GM18498 (cell line): ENCODE measurements at regions not wholly inside any gene's neighbourhood (a gene's known extent, or its start where the extent isn't known, plus 50 kb on each side); places are given as distances from the start of the nearest gene placed in this dataset.
"Not testable (repeated sequence)": the region's sequence is repeated elsewhere in the genome, so short reads cannot be mapped to it uniquely, and the experiment has no call there.

Experiments
- ATAC-seq: cut with Tn5 transposase; IDR thresholded peaks from one replicate; pipeline ENCODE4 v1.9.1; 2021; ENCODE audit warnings: mild to moderate bottlenecking, moderate library complexity; ENCODE audit not compliant: unreplicated experiment

GRCh38 chr11:81634483-81634882 lies 1099.2 kb downstream of the FAM181B start:
- no peak for ATAC-seq

- ATAC-seq, result no peak
Measured at GRCh38 chr11:81602508-81602907, 1131.2 kb downstream of the FAM181B start.

GRCh38 chr11:81596704-81597103 lies 1137.0 kb downstream of the FAM181B start:
- no peak for ATAC-seq

DNA sequence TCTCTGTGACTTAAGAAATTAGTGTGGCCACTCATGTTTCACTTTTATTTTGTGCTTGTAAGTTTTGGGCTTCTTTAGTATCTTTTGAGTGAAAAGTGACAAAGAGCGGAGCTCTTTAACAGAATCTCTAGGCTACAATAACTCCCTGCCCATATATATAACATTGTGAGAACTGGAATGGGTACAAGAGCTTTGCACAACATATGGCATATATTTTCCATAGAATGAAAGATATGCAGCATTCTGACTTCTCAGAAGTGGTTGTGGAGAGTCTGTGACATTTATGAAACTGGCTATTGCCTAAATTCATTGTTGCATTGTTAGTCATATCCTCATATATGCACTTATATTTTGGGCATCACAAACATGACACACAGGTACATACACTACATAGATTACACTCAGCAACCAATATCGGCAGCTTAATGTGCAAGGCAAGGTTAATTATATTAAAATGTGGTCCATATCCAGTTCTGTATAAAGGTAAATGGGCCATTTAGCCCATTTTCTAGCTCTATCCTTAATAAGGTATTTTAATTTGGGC lies 1148.2 kb downstream of the FAM181B start:
- ATAC-seq, result no peak

- ATAC-seq, result no peak
Measured at GRCh38 chr11:81579339-81579738, 1154.3 kb downstream of the FAM181B start.

DNA sequence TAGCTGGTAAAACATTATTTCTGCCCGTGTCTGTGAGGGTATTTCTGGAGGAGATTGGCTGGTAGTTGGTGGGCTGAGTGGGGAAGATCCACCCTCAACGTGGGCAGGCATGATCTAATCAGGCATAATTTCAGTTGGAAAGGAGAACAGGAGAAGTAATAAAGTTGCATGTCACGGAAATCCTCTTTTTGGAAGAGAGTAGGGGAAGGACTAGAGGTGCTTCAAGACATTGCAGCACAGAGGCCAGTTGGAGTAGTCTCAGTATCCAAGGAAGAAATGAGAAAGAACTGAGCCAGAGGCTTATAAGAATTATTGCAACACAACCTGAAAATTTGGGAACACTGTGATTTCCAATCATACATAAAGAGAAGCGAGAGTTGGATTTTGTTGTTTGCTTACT lies 1155.1 kb downstream of the FAM181B start:
- ATAC-seq, result no peak

GRCh38 chr11:81574301-81574700 lies 1159.4 kb downstream of the FAM181B start:
- no peak for ATAC-seq

DNA sequence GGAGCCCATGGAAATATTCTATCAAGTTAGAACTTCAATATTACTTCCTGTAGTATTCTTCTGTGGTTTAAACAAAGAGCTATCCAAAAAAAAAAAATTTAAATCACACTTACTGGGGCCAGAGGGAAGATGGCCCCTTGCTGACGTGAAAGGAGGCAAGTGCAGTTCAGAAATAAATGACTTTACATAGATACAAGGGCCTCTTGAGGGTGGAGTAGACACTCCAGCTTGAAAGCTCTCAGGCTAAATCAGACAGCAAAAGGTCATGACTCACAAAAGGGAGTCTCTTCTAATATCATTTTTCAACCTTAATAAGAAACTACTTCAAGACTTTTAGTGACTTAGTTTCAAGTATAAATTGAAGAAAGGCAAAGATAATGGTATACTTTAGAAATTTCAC lies 1160.3 kb downstream of the FAM181B start:
- no peak for ATAC-seq

- ATAC-seq, result no peak
Measured at GRCh38 chr11:81570669-81571068, 1163.0 kb downstream of the FAM181B start.

DNA sequence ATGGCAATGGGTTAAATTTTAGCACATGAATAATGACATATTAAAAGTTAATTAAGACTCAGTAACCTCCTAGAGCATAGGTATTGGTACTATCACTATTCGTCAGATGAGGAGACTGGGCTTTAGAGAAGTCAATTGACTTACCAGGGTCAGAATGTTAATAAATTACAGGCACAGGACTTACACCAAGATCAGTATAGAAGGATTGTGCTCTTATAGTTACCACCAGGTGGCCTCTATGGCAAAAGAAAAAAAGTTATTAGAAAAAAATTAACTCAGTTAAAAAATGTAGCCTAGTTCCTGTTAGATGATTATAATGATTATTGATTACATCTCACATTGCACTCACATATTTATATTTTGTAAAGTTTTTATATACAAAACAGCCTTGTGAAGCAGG lies 1163.7 kb downstream of the FAM181B start:
- no peak for ATAC-seq

DNA sequence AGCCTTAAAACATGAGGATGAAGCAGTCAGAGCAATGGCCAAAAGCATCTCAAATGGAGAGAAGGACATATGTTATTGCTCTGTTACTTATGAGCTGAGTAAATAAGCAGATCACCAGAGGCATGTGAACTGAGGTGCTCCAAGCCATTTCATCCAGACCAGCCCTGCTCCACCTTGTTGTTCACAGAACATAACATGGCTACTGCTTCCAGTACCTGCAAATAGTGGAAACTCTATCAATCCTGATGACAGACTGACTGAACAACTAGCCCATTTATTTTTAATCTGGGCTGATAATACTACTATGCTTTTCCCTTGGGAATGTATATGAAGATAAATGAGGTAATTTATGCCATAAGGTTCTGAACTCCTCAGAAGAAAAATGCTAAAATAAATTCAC lies 1164.7 kb downstream of the FAM181B start:
- ATAC-seq, result no peak

DNA sequence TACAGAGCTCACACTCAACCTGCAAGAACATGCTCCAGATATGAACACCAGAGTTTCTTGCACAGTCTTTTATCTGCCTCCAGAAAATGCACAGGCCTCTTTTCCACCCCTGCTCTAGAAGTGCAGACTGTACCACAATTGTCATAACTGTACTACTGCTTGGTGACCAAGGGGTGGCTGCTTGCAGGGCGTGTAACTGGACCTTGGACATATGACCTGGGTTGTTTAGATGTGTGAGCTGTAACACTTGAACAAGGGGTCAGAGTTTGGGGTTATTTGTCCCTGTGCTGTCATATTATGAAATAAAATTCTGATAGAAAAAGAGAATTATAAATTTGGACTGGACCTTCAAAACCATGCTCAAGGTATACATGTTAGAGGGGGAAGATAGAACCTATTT lies 1185.5 kb downstream of the FAM181B start:
- no peak for ATAC-seq

DNA sequence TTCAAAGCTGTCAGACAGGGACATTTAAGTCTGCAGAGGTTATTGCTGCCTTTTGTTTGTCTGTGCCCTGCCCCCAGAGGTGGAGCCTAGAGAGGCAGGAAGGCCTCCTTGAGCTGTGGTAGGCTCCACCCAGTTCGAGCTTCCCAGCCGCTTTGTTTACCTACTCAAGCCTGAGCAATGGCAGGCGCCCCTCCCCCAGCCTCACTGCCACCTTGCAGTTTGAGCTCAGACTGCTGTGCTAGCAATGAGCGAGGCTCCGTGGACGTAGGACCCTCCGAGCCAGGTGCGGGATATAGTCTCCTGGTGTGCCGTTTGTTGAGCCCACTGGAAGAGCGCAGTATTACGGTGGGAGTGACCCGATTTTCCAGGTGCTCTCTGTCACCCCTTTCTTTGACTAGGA lies 1193.9 kb downstream of the FAM181B start:
- not testable (repeated sequence) for ATAC-seq

DNA sequence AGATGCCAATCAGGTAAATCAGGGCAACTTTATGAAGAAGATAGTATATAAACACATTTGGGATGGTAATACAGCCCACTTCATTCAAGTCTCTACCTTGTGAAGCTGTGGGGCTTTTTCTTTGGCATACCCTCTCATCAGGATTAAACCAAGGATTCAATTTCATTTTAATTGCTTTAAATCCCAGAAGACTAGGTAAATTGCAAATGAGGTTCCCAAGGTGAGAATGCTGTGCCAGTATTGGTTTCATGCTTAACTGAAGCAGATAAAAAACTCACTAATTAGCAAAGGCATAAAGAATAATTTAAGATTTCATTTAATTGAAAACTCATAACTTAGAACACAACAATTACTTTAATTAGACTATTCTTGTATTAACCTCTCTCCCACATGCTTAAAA lies 1218.1 kb downstream of the FAM181B start:
- ATAC-seq, result no peak

DNA sequence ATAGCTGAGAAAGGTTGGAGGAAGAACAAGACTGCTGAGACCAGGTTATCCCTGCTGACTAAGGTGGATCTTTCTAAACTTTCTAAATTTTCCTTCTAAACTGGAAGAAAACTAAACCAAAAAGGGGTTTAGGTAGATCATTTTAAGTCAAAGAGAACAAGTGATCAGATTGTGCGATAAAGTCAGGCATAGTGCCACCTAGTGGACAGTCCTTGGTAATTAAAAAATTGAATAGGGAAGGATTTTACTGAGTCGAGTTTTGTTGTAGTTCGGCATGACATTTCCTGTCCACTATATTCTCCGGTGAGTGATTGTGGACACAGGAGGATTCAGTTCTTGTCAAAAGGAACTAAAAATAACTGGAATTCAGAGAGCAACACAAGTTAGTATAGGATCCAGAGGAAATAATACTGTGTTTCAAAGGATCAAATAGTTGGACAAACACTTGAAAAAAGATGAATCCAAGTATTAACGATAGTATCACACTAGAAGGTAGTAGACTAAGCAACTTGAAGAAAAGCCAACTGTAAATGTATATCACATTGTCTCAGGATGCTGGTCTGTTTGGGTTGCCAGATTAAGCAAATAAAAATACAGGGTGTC lies 1236.4 kb downstream of the FAM181B start:
- peak; percentile 60 for ATAC-seq

- no peak for ATAC-seq
Measured at GRCh38 chr11:81496601-81497000, 1237.1 kb downstream of the FAM181B start.

DNA sequence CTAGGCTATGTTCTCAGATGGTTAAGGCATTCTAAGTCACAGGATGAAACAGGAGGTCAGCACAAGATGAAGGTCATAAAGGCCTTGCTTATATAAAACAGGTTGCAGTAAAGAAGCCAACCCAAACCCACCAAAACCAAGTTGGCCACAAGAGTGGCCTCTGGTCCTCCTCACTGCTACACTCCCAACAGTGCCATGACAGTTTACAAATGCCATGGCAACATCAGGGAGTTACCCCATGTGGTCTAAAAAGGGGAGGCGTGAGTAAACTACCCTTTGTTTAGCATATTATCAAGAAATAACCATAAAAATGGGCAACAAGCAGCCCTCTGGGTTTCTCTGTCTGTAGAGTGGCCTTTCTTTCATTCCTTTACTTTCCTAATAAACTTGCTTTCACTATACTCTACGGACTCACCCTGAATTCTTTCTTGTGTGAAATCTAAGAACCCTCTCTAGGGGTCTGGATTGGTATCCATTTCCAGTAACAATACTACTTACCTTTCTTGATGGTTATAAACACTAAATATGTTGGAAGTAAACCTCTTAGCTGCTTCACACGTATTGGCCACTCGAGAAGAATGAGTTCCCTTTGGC lies 1237.9 kb downstream of the FAM181B start:
- no peak for ATAC-seq

DNA sequence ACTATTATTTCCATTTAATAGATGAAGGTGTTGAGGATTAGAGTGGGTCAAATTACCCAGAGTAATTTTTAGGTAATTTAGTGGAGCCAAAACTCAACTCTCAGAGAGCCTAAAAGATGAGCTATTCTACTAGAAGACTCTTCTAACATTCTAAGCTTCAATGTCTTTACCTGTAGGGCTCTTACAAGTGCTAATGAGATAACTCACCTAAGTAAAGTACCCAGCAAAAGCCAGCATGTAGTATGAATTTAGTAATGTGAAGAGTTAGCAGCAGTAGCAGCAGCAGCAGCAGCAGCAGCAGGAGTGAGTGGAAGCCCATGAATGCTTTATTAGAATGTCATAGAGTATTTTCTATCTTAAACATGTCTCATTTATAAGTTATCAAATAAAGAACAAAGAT lies 1239.2 kb downstream of the FAM181B start:
- ATAC-seq, result no peak

- no peak for ATAC-seq
Measured at GRCh38 chr11:81492923-81493445, 1240.7 kb downstream of the FAM181B start.

DNA sequence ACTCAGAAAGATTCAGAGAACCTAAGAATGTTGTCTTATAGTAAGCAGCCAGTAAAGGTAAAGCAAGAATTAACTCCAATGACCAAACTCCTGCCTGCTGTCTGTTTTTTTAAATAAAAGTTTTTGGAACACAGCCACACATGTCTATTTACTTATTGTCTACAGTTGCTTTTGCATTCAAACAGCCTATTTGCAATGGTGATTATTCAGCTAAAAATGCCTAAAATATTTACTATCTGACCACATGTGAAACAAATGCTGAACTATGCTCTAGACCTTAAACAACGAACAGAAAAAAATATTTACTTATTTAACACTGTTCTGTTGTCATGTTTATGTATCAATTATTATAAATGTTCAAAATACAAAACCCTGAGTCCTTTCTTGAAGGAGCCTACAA lies 1246.6 kb downstream of the FAM181B start:
- no peak for ATAC-seq

GRCh38 chr11:81484196-81484595 lies 1249.5 kb downstream of the FAM181B start:
- ATAC-seq, result no peak

- no peak for ATAC-seq
Measured at GRCh38 chr11:81477277-81477676, 1256.4 kb downstream of the FAM181B start.

DNA sequence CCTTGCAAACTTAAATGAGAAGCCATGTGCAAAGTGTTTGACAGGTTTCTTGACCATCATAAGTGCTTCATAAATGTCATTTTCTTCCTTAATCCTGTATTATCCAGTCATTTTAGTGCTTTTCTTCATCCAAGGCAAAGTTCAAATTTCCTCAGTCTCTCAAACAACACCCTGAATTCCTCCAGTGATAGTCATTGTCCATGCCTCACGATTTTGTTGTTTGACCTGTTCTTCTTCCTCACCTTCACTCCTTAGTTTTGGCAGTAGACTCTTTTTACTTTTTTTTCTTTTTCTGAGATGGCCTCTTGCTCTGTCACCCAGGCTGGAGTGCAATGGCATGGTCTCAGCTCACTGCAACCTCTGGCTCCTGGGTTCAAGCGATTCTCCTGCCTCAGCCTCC lies 1257.3 kb downstream of the FAM181B start:
- no peak for ATAC-seq
